ENCODE measurements at regions not wholly inside any gene's neighbourhood (a gene's known extent, or its start where the extent isn't known, plus 50 kb on each side); places are given as distances from the start of the nearest gene placed in this dataset.

- TF ChIP-seq, protein P1, sequence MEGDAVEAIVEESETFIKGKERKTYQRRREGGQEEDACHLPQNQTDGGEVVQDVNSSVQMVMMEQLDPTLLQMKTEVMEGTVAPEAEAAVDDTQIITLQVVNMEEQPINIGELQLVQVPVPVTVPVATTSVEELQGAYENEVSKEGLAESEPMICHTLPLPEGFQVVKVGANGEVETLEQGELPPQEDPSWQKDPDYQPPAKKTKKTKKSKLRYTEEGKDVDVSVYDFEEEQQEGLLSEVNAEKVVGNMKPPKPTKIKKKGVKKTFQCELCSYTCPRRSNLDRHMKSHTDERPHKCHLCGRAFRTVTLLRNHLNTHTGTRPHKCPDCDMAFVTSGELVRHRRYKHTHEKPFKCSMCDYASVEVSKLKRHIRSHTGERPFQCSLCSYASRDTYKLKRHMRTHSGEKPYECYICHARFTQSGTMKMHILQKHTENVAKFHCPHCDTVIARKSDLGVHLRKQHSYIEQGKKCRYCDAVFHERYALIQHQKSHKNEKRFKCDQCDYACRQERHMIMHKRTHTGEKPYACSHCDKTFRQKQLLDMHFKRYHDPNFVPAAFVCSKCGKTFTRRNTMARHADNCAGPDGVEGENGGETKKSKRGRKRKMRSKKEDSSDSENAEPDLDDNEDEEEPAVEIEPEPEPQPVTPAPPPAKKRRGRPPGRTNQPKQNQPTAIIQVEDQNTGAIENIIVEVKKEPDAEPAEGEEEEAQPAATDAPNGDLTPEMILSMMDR (IDR thresholded peaks at IDR 0.05) = no peak
- no peak for TF ChIP-seq POLR2A (IDR thresholded peaks at IDR 0.05)
These were observed 612.8 kb downstream of the ZPLD1 start for GRCh38 chr3:103047640-103048039.
